Kidney epithelial cell (primary cell): ENCODE measurements at regions not wholly inside any gene's neighbourhood (a gene's known extent, or its start where the extent isn't known, plus 50 kb on each side); places are given as distances from the start of the nearest gene placed in this dataset.

Experiments used
- DNase-seq: peaks from one replicate; pipeline ENCODE4 v3.0.0-alpha.2; 2010; ENCODE audit warnings: low read depth
- H3K27me3 ChIP-seq: 2 replicates; pipeline ENCODE4 v1.6.0; 2011; ENCODE audit warnings: low read length; ENCODE audit not compliant: control insufficient read depth, insufficient read depth
- H3K36me3 ChIP-seq: 2 replicates; pipeline ENCODE4 v1.5.1; 2011; ENCODE audit warnings: low read length; ENCODE audit not compliant: control insufficient read depth, insufficient read depth
- H3K4me3 ChIP-seq: 2 replicates; pipeline ENCODE4 v1.5.1; 2011; ENCODE audit warnings: low read depth, mild to moderate bottlenecking, control low read depth, low read length
- TF ChIP-seq, protein P1 (sequence below): IDR thresholded peaks from 2 replicates; pipeline ENCODE4 v1.5.1; 2011; ENCODE audit warnings: mild to moderate bottlenecking, moderate library complexity, low read length, control low read depth, inconsistent platforms; ENCODE audit not compliant: insufficient read depth, poor library complexity, severe bottlenecking

DNA sequence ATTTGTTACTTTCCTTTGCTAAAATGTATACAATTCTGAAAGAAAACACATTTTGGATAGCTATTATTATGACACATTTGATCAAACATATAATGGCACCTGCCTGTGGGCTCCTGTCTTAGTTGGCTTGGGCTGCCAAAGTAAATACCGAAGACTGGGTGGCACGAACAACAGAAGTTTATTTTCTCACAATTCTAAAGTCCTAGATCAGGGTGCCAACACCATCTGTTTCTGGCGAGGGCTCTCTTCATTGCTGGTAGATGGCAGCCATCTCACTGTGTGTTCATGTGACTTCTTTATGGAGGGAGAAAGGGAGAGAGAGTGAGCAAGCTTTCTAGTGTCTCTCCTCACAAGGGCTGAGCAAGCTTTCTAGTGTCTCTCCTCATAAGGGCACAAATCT, 195.8 kb upstream of the FAM3C start:
- Histone ChIP-seq H3K36me3 (no peaks in the 10 kb centered on the region), H3K27me3 (no peaks in the 10 kb centered on the region), H3K4me3 (no peak overlapping the region)
- TF ChIP-seq, protein P1, sequence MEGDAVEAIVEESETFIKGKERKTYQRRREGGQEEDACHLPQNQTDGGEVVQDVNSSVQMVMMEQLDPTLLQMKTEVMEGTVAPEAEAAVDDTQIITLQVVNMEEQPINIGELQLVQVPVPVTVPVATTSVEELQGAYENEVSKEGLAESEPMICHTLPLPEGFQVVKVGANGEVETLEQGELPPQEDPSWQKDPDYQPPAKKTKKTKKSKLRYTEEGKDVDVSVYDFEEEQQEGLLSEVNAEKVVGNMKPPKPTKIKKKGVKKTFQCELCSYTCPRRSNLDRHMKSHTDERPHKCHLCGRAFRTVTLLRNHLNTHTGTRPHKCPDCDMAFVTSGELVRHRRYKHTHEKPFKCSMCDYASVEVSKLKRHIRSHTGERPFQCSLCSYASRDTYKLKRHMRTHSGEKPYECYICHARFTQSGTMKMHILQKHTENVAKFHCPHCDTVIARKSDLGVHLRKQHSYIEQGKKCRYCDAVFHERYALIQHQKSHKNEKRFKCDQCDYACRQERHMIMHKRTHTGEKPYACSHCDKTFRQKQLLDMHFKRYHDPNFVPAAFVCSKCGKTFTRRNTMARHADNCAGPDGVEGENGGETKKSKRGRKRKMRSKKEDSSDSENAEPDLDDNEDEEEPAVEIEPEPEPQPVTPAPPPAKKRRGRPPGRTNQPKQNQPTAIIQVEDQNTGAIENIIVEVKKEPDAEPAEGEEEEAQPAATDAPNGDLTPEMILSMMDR: no peak
- DNase-seq: no peak

- TF ChIP-seq, protein P1: no peak
- Histone ChIP-seq H3K27me3 (no peaks in the 10 kb centered on the region), H3K4me3 (no peak overlapping the region)
Observed at GRCh38 chr7:121587435-121587834, 191.3 kb upstream of the FAM3C start.

GRCh38 chr7:121582258-121582657, 186.2 kb upstream of the FAM3C start:
- Histone ChIP-seq H3K36me3 (no peaks in the 10 kb centered on the region), H3K27me3 (no peaks in the 10 kb centered on the region), H3K4me3 (no peak overlapping the region)
- no peak for DNase-seq
- TF ChIP-seq, protein P1: no peak

More at GRCh38 chr7:121587435-121587834, 191.3 kb upstream of the FAM3C start:
- no peak for DNase-seq
- no peaks in the 10 kb centered on the region for H3K36me3 ChIP-seq

- Histone ChIP-seq H3K36me3 (no peaks in the 10 kb centered on the region), H3K4me3 (no peak overlapping the region), H3K27me3 (no peaks in the 10 kb centered on the region)
- no peak for DNase-seq
- TF ChIP-seq, protein P1: no peak
Observed at GRCh38 chr7:121579639-121580038, 183.5 kb upstream of the FAM3C start.

DNA sequence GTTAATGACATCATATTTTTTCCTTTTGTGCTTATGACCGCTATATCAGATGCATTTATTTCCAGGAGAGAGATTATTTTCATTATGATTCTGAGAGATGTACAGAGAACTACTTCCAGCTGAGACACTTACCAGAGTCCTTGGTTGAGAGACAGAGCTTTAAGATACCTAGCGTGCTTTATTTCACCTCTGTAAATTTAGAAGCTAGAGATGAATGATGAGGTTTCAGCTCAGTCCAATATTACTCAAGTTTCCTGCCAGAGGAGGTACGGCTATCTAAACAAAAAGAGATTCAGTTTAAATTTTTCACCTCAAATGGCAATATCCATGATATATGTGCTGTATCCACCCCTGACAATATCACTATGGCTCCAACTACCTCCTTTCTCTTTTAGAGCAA, 182.6 kb upstream of the FAM3C start:
- Histone ChIP-seq H3K27me3 (no peaks in the 10 kb centered on the region), H3K36me3 (no peaks in the 10 kb centered on the region), H3K4me3 (no peak overlapping the region)
- DNase-seq: no peak
- TF ChIP-seq, protein P1: no peak

- TF ChIP-seq, protein P1: no peak
- DNase-seq: no peak
- no peak overlapping the region for H3K4me3 ChIP-seq
- no peaks in the 10 kb centered on the region for H3K36me3 ChIP-seq
- H3K27me3 ChIP-seq: no peaks in the 10 kb centered on the region
Observed at GRCh38 chr7:121576148-121576917, 180.2 kb upstream of the FAM3C start.
